ENCODE measurements at regions not wholly inside any gene's neighbourhood (a gene's known extent, or its start where the extent isn't known, plus 50 kb on each side); places are given as distances from the start of the nearest gene placed in this dataset.

- Histone ChIP-seq H2AFZ (ENCODE audit: low read length) (no peak overlapping the region), H4K20me1 (ENCODE audit: insufficient read depth, low read length) (no peaks in the 10 kb centered on the region), H3K9me3 (ENCODE audit: low read length) (no peaks in the 10 kb centered on the region), H3K79me2 (ENCODE audit: insufficient read depth, low read length) (no peaks in the 10 kb centered on the region), H3K4me1 (ENCODE audit: insufficient read depth, low read length) (no peaks in the 10 kb centered on the region), H3K27me3 (ENCODE audit: control insufficient read depth in 1 of 2, insufficient read depth in 2 of 2, low read length in 2 of 2) (no peaks in the 10 kb centered on the region), H3K4me2 (ENCODE audit: low read depth, low read length) (no peak overlapping the region), H3K4me3 (replicated peaks in 1 of 3; ENCODE audit: insufficient read depth in 1 of 3, low read depth in 2 of 3, low read length in 3 of 3) (no peak overlapping the region), H3K36me3 (replicated peaks in 1 of 2; ENCODE audit: control insufficient read depth in 1 of 2, insufficient read depth in 2 of 2, low read length in 2 of 2) (no peaks in the 10 kb centered on the region), H3K9ac (ENCODE audit: insufficient read depth, low read depth, low read length) (no peak overlapping the region), H3K27ac (ENCODE audit: extremely low read length, insufficient read depth, low read length) (no peak overlapping the region)
- BruUV-seq (replicated peaks): no TSS peak
- ATAC-seq: no peak
- ChIA-PET POLR2A (no interaction called here), CTCF (ENCODE audit: low intra/inter-chr PET ratio, low total read pairs) (no interaction called here)
- intact Hi-C loops (cut with micrococcal nuclease; ENCODE audit: unreplicated experiment): no loop called here
- WGBS (ENCODE audit: low lambda C conversion rate): 26% methylated on average over 2 of the region's 2 CpGs
- DNase-seq (ENCODE audit: low spot score): no peak
- FAIRE-seq: no peak
- in situ Hi-C loops (cut with HindIII; ENCODE audit: extremely low pct_ligation_motif_present, low pct_unique_long_range_greater_than_20kb): no loop called here
- TF ChIP-seq MXD1 (CRISPR knock-in tag; IDR thresholded peaks at IDR 0.05) (no peak), ZNF343 (CRISPR knock-in tag; IDR thresholded peaks at IDR 0.05) (no peak), RFXANK (CRISPR knock-in tag; IDR thresholded peaks at IDR 0.05) (no peak), ZNF280B (CRISPR knock-in tag; IDR thresholded peaks at IDR 0.05; ENCODE audit: borderline replicate concordance) (no peak), SMC3 (IDR thresholded peaks at IDR 0.05; ENCODE audit: low read length) (no peak), ZNF563 (CRISPR knock-in tag; IDR thresholded peaks at IDR 0.05) (no peak), PRMT3 (CRISPR knock-in tag; IDR thresholded peaks at IDR 0.05; ENCODE audit: borderline replicate concordance, low read depth) (no peak), BRF2 (CRISPR knock-in tag; IDR thresholded peaks at IDR 0.05) (no peak), ZNF773 (CRISPR knock-in tag; IDR thresholded peaks at IDR 0.05; ENCODE audit: borderline replicate concordance) (no peak), MEF2D (CRISPR knock-in tag; IDR thresholded peaks at IDR 0.05) (no peak), ZNF362 (CRISPR knock-in tag; IDR thresholded peaks at IDR 0.05; ENCODE audit: borderline replicate concordance) (no peak), SP2 (CRISPR knock-in tag; IDR thresholded peaks at IDR 0.05) (no peak), GTF2F1 (IDR thresholded peaks at IDR 0.05; ENCODE audit: low read length) (no peak), GZF1 (CRISPR knock-in tag; IDR thresholded peaks at IDR 0.05) (no peak), ZMYM2 (CRISPR knock-in tag; IDR thresholded peaks at IDR 0.05) (no peak)
Observed at GRCh38 chr13:61508936-61509335, 93.3 kb upstream of the PCDH20 start.
